ENCODE measurements at regions not wholly inside any gene's neighbourhood (a gene's known extent, or its start where the extent isn't known, plus 50 kb on each side); places are given as distances from the start of the nearest gene placed in this dataset.
"Not testable (repeated sequence)": the region's sequence is repeated elsewhere in the genome, so short reads cannot be mapped to it uniquely, and the experiment has no call there.

- intact Hi-C loops (cut with DNase I): no loop called here
Measured at GRCh38 chr14:71629250-71629649, 303.0 kb upstream of the RGS6 start.

DNA sequence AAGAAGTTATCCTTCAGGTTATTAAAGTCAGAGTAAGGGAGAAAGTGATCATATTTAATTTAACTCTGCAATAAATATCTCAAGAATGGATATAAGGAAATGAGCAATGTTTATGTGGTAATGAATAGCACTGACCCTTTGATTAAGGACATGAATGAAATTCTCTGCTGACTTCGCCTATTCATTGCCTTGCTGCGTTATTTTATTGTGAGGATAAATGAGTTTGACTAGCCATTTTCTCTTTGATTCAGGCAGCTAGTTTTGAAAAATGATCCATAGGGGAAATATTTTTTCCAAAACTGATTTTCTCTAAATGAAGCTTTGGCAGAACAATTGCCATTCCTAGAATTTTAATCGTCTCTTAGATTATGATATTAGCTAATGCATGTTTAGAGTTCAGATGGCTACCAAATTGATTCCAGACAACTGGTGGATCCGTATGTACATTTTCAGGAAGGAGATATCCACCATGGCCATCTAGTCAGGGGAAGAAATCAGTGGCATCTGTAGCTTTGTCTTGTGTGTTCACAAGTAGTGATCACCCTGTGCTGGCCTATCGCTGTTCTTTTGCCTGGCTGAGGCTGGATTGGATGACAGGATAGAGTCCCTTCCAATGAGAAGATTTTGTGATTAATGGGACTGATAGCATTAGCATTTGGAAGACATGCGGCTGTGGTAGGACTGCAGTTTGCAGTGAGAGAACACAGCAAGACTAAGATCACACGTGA, 302.3 kb upstream of the RGS6 start:
- H3K4me3 ChIP-seq: no peak overlapping the region
- H3K9me3 ChIP-seq: no peaks in the 10 kb centered on the region
- no peaks in the 10 kb centered on the region for H3K36me3 ChIP-seq
- H3K27me3 ChIP-seq (replicated peaks; ENCODE audit: insufficient read depth): no peaks in the 10 kb centered on the region
- WGBS: 78% methylated on average over 7 of the region's 7 CpGs
- H3K4me1 ChIP-seq (replicated peaks): no peaks in the 10 kb centered on the region
- intact Hi-C loops (cut with DNase I): no loop called here
- TF ChIP-seq POLR2AphosphoS5 (IDR thresholded peaks at IDR 0.05) (no peak), CTCF (IDR thresholded peaks at IDR 0.05) (no peak), POLR2A (IDR thresholded peaks at IDR 0.05) (no peak)
- no peak overlapping the region for H3K27ac ChIP-seq
- no peak for DNase-seq (ENCODE audit: low spot score)

More at GRCh38 chr14:71629250-71629649, 303.0 kb upstream of the RGS6 start:
- TF ChIP-seq CTCF (IDR thresholded peaks at IDR 0.05) (no peak), POLR2AphosphoS5 (IDR thresholded peaks at IDR 0.05) (no peak), POLR2A (IDR thresholded peaks at IDR 0.05) (no peak)
- no peaks in the 10 kb centered on the region for H3K4me1 ChIP-seq (replicated peaks)
- DNase-seq (ENCODE audit: low spot score): no peak
- no peak overlapping the region for H3K4me3 ChIP-seq
- no peaks in the 10 kb centered on the region for H3K36me3 ChIP-seq
- no peak overlapping the region for H3K27ac ChIP-seq
- no peaks in the 10 kb centered on the region for H3K9me3 ChIP-seq
- no peaks in the 10 kb centered on the region for H3K27me3 ChIP-seq (replicated peaks; ENCODE audit: insufficient read depth)
- 94% methylated on average over 1 of the region's 1 CpG for WGBS

DNA sequence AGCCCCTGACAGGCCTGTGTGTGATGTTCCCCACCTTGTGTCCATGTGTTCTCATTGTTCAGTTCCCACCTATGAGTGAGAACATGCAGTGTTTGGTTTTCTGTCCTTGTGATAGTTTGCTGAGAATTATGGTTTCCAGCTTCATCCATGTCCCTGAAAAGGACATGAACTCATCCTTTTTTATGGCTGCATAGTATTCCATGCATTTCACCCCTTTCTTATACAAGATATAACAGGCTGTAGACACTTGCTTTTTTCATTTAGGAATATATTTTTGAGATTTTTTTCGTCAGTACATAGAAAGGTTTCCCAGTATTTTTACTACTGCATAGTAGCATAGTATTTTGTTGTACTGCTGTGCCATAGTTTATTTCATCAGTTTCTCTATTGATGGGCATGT, 301.2 kb upstream of the RGS6 start:
- H3K4me1 ChIP-seq (replicated peaks); H3K36me3 ChIP-seq; H3K9me3 ChIP-seq; intact Hi-C loops (cut with DNase I); H3K27ac ChIP-seq; DNase-seq (ENCODE audit: low spot score); H3K4me3 ChIP-seq; H3K27me3 ChIP-seq (replicated peaks; ENCODE audit: insufficient read depth): not testable (repeated sequence)
- 90% methylated on average over 1 of the region's 1 CpG for WGBS

- WGBS: 86% methylated on average over 4 of the region's 4 CpGs
Measured at GRCh38 chr14:71632440-71632946, 299.7 kb upstream of the RGS6 start.

GRCh38 chr14:71636076-71636475, 296.2 kb upstream of the RGS6 start:
- Histone ChIP-seq H3K27me3 (replicated peaks; ENCODE audit: insufficient read depth) (no peaks in the 10 kb centered on the region), H3K36me3 (no peaks in the 10 kb centered on the region), H3K4me3 (no peak overlapping the region), H3K9me3 (no peaks in the 10 kb centered on the region), H3K4me1 (replicated peaks) (no peaks in the 10 kb centered on the region), H3K27ac (no peak overlapping the region)
- TF ChIP-seq POLR2AphosphoS5 (IDR thresholded peaks at IDR 0.05) (no peak), CTCF (IDR thresholded peaks at IDR 0.05) (no peak), POLR2A (IDR thresholded peaks at IDR 0.05) (no peak)
- no peak for DNase-seq (ENCODE audit: low spot score)
- intact Hi-C loops (cut with DNase I): no loop called here

More at GRCh38 chr14:71632440-71632946, 299.7 kb upstream of the RGS6 start:
- DNase-seq (ENCODE audit: low spot score): no peak
- Histone ChIP-seq H3K4me1 (replicated peaks) (no peaks in the 10 kb centered on the region), H3K27ac (no peak overlapping the region), H3K9me3 (no peaks in the 10 kb centered on the region), H3K36me3 (no peaks in the 10 kb centered on the region), H3K4me3 (no peak overlapping the region), H3K27me3 (replicated peaks; ENCODE audit: insufficient read depth) (no peaks in the 10 kb centered on the region)
- intact Hi-C loops (cut with DNase I): no loop called here
- TF ChIP-seq POLR2AphosphoS5 (IDR thresholded peaks at IDR 0.05) (no peak), CTCF (IDR thresholded peaks at IDR 0.05) (no peak)

All from prostate gland (tissue), 2 donors.